G401.6 (cell line): ENCODE measurements at regions not wholly inside any gene's neighbourhood (a gene's known extent, or its start where the extent isn't known, plus 50 kb on each side); places are given as distances from the start of the nearest gene placed in this dataset.

Experiments
- FAIRE-seq: peaks from 2 replicates; lab custom pipeline; 2012; peaks lifted over from hg19 to GRCh38; lab: Jason Lieb, UNC

DNA sequence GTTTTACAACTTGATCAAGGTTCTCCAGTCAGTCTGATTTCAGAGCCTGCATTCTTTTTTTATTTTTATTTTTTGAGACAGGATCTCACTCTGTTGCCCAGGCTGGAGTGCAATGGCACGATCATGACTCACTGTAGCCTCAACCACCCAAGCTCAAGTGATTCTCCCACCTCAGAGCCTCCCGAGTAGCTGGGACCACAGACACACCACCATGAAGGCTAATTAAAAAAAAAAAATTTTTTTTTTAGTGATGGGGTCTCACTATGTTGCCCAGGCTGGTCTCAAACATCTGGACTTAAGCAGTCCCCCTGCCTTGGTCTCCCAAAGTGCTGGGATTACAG lies 117.2 kb upstream of the NAV2 start:
- no peak for FAIRE-seq

DNA sequence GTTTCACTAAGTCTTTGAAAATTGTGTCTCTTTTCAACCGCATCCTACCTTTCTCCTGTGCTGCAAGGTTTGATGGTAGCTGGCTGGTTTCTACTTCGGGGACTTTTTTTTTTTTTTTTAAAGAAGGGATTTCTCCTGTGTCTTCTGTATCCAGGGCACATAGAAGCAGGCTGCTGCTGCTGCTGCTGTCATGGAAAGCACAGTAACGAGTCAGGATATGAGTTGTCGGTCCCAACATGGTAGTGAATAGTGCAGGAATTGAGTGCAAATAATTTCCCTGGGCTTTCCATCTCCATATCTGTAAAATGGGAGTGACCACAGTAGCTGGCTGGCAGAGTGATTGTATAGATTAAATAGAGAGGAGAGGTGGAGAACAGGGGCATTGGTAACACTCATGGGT lies 118.3 kb upstream of the NAV2 start:
- no peak for FAIRE-seq

DNA sequence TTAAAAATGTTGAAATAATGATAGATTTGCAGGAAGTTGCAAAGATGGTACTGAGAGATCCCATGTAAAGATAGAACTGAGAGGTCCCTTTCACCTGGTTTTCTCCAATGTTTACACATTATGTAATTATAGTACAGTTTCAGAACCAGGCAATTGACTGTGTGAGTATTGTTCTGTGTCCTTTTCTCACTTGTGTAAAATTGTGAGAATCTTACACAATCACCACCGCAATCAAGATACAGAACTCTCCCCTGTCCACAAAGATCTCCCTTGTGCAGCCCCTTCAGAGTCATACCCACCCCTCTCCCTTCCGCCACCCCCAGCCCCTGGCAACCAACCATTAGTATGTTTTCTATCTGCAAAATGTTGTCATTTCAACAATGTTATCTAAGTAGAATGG lies 119.8 kb upstream of the NAV2 start:
- FAIRE-seq, result no peak

DNA sequence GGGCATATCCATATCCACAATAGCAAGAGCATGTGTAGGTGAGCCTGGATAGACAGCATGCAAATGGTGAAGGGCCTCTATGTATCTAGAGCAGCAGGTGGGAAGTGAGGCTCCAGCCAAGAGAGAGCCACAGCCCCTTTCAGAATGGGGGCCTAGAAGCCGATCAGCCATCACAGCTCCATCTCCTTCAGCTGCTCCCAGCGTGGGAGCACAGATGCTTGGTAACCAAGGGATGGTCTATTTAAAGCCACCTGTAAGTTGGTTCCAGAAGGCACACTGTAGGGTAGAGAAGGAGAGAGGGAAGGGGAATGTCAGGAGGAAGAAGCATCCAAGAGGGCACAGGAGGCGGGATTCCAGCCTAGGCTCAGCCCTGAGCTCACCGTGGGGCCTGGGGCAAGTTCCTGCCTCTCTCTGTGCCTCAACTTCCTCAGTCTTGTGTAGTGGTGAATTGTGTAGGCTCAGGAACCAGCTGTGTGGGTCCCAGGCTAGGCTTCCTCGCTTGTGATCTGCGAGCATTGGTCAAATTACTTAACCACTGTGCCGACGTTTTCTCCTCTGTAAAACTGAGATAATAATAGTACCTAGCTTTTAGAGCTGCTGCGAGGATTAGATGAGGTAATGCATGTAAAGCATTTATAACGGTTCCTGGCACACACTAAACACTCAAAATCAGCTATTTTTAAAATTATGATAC lies 122.9 kb upstream of the NAV2 start:
- FAIRE-seq, result no peak

GRCh38 chr11:19587979-19588378 lies 124.7 kb upstream of the NAV2 start:
- no peak for FAIRE-seq

- FAIRE-seq, result no peak
Measured at GRCh38 chr11:19580646-19581045, 132.0 kb upstream of the NAV2 start.

GRCh38 chr11:19579957-19580356 lies 132.7 kb upstream of the NAV2 start:
- no peak for FAIRE-seq

DNA sequence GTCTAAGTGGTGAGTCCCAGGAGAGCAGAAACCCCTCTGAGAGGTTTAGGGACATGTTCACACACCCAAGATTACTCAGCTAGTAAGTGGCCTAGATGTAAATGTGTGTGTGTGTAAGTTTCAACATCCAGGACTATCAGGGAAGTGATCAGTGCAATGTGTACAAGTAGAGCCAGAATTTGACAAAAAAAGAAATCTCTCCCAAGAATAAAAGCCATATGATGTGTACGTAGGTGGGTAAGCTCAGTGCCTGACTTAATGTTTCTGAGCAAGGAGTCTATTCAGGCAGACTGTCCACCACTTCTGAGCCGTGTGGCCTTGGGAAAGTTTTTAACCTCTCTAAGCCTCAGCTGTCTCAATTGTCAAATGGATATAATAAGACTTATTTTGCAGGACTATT lies 133.8 kb upstream of the NAV2 start:
- FAIRE-seq, result no peak

DNA sequence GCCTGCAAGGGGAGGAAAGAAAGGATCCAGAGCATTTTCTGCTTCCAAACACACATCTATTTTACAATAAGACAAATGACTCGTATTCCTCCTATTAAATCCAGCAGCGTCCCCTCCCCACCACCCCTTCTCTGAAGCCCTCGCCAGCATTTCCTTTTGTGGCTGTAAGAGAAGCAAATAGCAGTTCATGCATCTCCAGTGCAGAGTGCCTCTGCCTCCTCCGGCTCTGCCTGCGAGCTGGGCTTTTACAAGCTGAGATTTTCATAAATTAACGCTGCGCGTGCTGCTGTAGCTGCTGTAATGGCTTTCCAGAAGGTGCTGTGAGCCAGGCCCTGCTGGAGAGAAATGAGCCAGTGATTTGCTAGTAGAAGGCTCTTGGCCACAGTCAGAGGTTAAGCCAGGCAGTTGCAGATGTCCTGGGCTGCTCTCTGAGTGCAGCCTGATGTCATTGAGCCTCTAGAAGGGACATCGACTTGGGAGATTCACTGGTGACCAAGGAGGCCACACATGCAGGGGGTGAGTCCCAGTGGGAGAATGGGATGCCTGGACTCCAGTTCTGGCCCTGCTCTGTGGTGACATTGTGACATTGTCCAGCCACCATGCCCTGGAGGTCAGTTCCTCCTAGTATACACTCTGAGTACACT lies 134.5 kb upstream of the NAV2 start:
- FAIRE-seq, result no peak

GRCh38 chr11:19577391-19577975 lies 135.2 kb upstream of the NAV2 start:
- no peak for FAIRE-seq

- no peak for FAIRE-seq
Measured at GRCh38 chr11:19576903-19577302, 135.7 kb upstream of the NAV2 start.

- no peak for FAIRE-seq
Measured at GRCh38 chr11:19576054-19576453, 136.6 kb upstream of the NAV2 start.

GRCh38 chr11:19574916-19575315 lies 137.7 kb upstream of the NAV2 start:
- FAIRE-seq, result no peak

DNA sequence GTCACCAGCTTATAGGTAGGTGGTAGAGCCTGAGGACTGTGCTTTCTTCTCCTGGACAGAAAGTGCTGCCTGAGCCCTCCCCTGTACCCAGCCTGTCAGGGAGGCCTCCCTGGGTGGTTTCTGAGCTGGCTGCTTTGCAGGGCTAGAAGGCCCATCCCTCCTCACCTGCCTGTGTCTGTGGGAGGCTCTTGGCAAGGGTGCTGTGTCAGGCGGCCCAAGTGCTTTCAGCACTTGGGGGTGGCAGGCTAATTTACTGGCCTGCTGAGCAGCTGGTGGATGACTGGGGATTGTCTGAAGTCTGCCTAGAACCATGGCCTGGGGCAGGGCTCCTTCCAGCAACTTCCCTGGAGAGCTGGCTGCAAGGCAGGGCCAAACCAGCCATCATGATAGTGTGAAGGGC lies 139.0 kb upstream of the NAV2 start:
- no peak for FAIRE-seq

- no peak for FAIRE-seq
Measured at GRCh38 chr11:19571906-19572305, 140.7 kb upstream of the NAV2 start.

GRCh38 chr11:19570889-19571288 lies 141.7 kb upstream of the NAV2 start:
- no peak for FAIRE-seq

- no peak for FAIRE-seq
Measured at GRCh38 chr11:19567996-19568395, 144.6 kb upstream of the NAV2 start.

DNA sequence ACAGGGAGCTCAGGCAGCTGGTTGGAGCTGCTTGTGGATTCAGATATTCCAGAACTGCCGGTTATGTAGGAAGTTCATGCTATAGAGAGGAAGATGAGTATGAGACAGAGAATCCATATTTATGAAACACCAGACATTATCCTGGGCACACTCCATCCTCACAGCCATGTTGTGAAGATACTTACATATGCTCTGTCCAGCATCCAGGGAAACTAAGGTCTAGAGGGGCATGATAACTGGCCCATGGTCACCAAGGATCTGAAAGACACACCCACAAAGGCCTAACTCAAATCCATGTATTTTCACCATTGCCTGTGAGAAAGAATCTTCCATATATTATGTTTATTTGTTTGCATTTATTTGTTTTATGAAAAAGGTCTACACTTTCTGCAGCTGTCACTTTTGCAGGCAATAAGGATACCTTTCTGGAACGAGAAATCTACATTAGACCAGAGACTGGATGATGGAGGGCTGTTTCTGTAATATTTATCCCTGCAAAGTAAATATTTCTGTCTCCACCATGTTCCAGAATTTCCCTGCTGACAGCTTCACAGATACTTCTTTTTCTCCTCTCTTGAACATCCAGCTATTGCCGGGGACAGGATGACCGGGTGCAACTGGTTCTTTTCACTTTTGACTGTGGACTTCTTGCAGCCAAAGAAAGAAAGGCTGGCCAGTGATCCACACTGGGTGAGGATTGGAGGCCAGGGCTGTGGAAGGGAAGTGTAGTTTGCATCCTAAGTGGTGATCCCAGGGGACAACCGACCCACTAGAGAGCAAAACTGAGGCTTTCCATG lies 145.9 kb upstream of the NAV2 start:
- no peak for FAIRE-seq

DNA sequence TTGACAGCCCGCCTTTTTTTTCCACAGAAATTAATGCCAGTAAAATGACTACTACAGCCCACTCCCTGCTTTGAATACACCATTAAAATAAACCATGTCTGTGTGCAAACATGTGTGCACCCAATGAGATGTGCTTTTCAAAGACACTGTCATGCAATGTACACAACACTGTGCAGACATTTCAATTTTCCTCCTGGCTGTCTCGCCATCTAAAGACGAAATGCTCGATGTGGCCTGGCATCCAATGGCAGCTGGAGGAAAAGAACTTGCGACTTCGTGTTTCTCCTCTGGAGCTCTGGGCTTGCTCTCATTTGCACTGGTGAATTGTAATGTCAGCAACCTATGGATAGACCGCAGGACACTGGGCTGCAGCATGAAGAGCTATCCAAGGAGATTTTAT lies 147.0 kb upstream of the NAV2 start:
- FAIRE-seq, result no peak

DNA sequence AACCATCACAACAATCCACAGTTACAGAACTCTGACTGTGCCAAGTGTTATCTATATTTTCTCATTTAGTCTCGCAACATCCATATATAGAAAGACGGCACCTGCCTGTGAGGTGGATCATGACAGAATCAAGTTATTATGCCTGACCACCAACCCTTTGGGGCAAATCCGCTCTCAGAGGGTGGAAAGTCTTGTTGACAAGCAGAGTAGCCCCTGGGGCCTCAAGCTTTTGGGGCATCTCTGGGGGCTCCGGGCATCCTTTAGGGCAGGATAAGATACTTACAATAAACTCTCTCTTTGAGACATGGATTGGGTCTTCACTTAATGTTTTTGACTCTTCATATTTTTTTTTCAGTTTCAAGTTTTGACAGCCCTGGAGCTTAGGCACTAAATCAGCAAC lies 150.5 kb upstream of the NAV2 start:
- no peak for FAIRE-seq

DNA sequence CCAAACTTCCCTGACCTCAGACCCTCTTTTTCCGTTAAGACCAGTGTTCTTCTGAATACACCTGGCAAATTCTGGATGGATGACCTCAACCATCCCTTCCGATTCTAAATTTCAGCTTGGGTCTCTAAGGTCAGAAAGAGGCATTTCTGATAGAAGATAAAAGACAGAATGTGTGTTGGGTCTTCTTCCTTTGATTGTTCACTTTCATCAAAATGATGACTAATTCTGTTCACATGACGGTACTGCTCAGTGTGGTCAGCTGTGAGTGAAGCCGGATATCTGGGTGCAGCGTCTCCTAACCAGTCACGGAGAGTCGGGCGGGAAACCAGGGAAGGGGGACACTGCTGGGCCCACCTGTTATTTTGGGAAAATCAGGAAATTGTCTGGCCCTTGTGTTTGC lies 151.6 kb upstream of the NAV2 start:
- FAIRE-seq, result no peak

- FAIRE-seq, result no peak
Measured at GRCh38 chr11:19560156-19560555, 152.5 kb upstream of the NAV2 start.

DNA sequence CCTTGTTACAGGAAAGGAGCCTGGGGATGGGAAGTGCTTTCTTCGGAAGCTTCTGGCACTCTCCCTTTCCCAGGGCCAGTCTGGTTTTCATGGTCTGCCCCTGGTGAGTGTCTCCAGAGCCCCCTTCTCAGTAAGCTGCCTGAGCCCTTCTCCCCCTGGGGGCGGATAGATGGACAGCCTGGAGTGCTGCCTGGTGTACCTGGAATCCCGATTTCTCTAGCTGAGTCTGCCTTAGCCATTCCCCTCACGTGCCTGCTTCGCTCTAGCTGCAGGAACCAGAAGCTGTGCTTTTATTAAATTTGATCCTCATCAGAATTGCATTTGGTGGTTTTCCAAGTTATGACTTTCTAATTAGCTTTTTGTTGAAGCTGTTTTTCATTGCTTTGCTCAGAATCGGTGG lies 152.9 kb upstream of the NAV2 start:
- FAIRE-seq, result no peak
